ENCODE measurements at regions not wholly inside any gene's neighbourhood (a gene's known extent, or its start where the extent isn't known, plus 50 kb on each side); places are given as distances from the start of the nearest gene placed in this dataset.

DNA sequence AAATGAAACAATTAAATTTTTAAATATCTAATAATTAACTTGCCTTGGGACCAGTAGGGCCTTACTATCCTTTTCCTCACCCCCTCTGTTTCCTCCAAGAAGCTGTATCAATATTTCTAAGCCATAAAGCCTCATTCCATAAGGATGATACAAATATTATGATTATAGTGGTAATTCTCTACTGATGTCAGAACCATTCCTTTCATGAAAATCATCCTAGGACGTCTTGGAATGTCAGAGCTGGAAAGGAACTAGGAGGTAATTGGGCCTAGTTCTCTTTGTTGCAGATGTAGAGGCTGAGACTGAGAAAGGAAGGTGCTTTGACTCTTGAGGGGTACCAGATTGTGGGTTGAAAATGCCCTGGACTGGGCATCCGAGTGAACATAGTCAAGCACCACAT is 766.7 kb upstream of the GHITM start:
- Mint-ChIP-seq H3K4me1 (no peaks in the 10 kb centered on the region), H3K36me3 (no peaks in the 10 kb centered on the region), H3K9me3 (peaks cover 0 to 1% (median 0%) of the 10 kb centered on the region in 7 donors), H3K27me3 (ENCODE audit: low read depth in 3 of 3) (no peaks in the 10 kb centered on the region), H3K27ac (no peak overlapping the region), H3K4me3 (no peak overlapping the region)
- H3K36me3 ChIP-seq (replicated peaks in 1 of 2; ENCODE audit: control insufficient read depth in 1 of 2, insufficient read depth in 2 of 2, low read length in 2 of 2): no peaks in the 10 kb centered on the region
- intact Hi-C loops (cut with micrococcal nuclease): no loop called here
- H3K4me3 ChIP-seq (replicated peaks in 1 of 3; ENCODE audit: low read depth in 2 of 3, low read length in 3 of 3): no peak overlapping the region
- no peak for DNase-seq
- TF ChIP-seq, protein P1, sequence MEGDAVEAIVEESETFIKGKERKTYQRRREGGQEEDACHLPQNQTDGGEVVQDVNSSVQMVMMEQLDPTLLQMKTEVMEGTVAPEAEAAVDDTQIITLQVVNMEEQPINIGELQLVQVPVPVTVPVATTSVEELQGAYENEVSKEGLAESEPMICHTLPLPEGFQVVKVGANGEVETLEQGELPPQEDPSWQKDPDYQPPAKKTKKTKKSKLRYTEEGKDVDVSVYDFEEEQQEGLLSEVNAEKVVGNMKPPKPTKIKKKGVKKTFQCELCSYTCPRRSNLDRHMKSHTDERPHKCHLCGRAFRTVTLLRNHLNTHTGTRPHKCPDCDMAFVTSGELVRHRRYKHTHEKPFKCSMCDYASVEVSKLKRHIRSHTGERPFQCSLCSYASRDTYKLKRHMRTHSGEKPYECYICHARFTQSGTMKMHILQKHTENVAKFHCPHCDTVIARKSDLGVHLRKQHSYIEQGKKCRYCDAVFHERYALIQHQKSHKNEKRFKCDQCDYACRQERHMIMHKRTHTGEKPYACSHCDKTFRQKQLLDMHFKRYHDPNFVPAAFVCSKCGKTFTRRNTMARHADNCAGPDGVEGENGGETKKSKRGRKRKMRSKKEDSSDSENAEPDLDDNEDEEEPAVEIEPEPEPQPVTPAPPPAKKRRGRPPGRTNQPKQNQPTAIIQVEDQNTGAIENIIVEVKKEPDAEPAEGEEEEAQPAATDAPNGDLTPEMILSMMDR (IDR thresholded peaks at IDR 0.05): no peak
- no peak overlapping the region for H2AFZ ChIP-seq (ENCODE audit: insufficient read depth, low read depth, low read length, poor library complexity, severe bottlenecking)
- no peaks in the 10 kb centered on the region for H4K20me1 ChIP-seq (ENCODE audit: insufficient read depth, low read length)
- no peaks in the 10 kb centered on the region for H3K9me3 ChIP-seq (replicated peaks in 1 of 2; ENCODE audit: control insufficient read depth in 1 of 2, insufficient read depth in 1 of 2, low read length in 2 of 2)
- no peaks in the 10 kb centered on the region for H3K27me3 ChIP-seq (ENCODE audit: control insufficient read depth in 2 of 2, insufficient read depth in 2 of 2, low read length in 2 of 2)
- no peak overlapping the region for H3K27ac ChIP-seq (ENCODE audit: low read depth in 1 of 2, low read length in 2 of 2)
- no peaks in the 10 kb centered on the region for H3K4me1 ChIP-seq (ENCODE audit: control insufficient read depth in 1 of 2, insufficient read depth in 2 of 2, low read length in 2 of 2)
- WGBS (ENCODE audit: insufficient coverage): 100% methylated on average over 1 of the region's 2 CpGs
- no peaks in the 10 kb centered on the region for H3K79me2 ChIP-seq (ENCODE audit: insufficient read depth, low read length)
- H3K9ac ChIP-seq (ENCODE audit: insufficient read depth, low read length, poor library complexity, severe bottlenecking): no peak overlapping the region
- H3K4me2 ChIP-seq (replicated peaks; ENCODE audit: extremely low read depth, low read length, poor library complexity, severe bottlenecking): no peak overlapping the region

DNA sequence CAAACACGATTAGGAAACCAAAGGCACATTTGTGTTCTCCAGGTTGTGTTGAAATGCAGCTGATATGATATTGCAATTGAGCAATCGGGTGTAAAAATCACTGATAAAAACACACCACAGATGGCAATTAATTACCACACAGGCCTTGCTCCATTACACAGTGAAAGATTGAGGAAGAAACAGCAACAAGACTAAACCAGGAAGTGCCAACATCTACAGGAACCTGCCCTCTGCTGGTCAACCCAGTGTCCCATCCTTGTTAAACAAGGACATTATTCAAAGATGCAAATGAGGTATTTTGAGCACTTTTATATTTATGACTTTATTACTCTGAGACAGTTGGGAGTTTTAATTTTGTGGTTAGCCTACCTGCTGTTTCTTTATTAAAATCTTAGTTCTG is 765.6 kb upstream of the GHITM start:
- DNase-seq: no peak
- no peak overlapping the region for H3K9ac ChIP-seq (ENCODE audit: insufficient read depth, low read length, poor library complexity, severe bottlenecking)
- no peaks in the 10 kb centered on the region for H4K20me1 ChIP-seq (ENCODE audit: insufficient read depth, low read length)
- H3K36me3 ChIP-seq (replicated peaks in 1 of 2; ENCODE audit: control insufficient read depth in 1 of 2, insufficient read depth in 2 of 2, low read length in 2 of 2): no peaks in the 10 kb centered on the region
- H3K9me3 ChIP-seq (replicated peaks in 1 of 2; ENCODE audit: control insufficient read depth in 1 of 2, insufficient read depth in 1 of 2, low read length in 2 of 2): no peaks in the 10 kb centered on the region
- peaks cover 0 to 3% (median 1%) of the 10 kb centered on the region in 7 donors for H3K9me3 Mint-ChIP-seq
- TF ChIP-seq, protein P1 (IDR thresholded peaks at IDR 0.05): no peak
- no peak overlapping the region for H3K4me2 ChIP-seq (replicated peaks; ENCODE audit: extremely low read depth, low read length, poor library complexity, severe bottlenecking)
- WGBS (ENCODE audit: insufficient coverage): 60% methylated on average over 1 of the region's 2 CpGs
- no peak overlapping the region for H3K4me3 ChIP-seq (replicated peaks in 1 of 3; ENCODE audit: low read depth in 2 of 3, low read length in 3 of 3)
- no peaks in the 10 kb centered on the region for H3K27me3 Mint-ChIP-seq (ENCODE audit: low read depth in 3 of 3)
- intact Hi-C loops (cut with micrococcal nuclease): no loop called here
- H3K4me1 Mint-ChIP-seq: no peaks in the 10 kb centered on the region
- no peaks in the 10 kb centered on the region for H3K36me3 Mint-ChIP-seq
- H3K79me2 ChIP-seq (ENCODE audit: insufficient read depth, low read length): no peaks in the 10 kb centered on the region
- H3K4me1 ChIP-seq (ENCODE audit: control insufficient read depth in 1 of 2, insufficient read depth in 2 of 2, low read length in 2 of 2): no peaks in the 10 kb centered on the region
- H3K27me3 ChIP-seq (ENCODE audit: control insufficient read depth in 2 of 2, insufficient read depth in 2 of 2, low read length in 2 of 2): no peaks in the 10 kb centered on the region
- no peak overlapping the region for H3K27ac Mint-ChIP-seq
- H2AFZ ChIP-seq (ENCODE audit: insufficient read depth, low read depth, low read length, poor library complexity, severe bottlenecking): no peak overlapping the region
- H3K27ac ChIP-seq (ENCODE audit: low read depth in 1 of 2, low read length in 2 of 2): no peak overlapping the region
- no peak overlapping the region for H3K4me3 Mint-ChIP-seq

Data from CD14-positive monocyte (primary cell).